DND-41 (cell line): ENCODE measurements at regions not wholly inside any gene's neighbourhood (a gene's known extent, or its start where the extent isn't known, plus 50 kb on each side); places are given as distances from the start of the nearest gene placed in this dataset.

ENCODE experiments used
- ATAC-seq: fragments of 200-7000 bp; cut with Tn5 transposase; 3 replicates; pipeline ENCODE4 v1.9.1; 2021; ENCODE audit warnings: low read depth; ENCODE audit not compliant: insufficient read depth
- DNase-seq: peaks from one replicate; pipeline ENCODE4 v3.0.0-alpha.2; 2020
- H2AFZ ChIP-seq: 2 replicates; pipeline ENCODE4 v1.6.0; 2012; ENCODE audit warnings: low read depth, low read length
- H3K27ac ChIP-seq: 2 replicates; pipeline ENCODE4 v1.5.1; 2012; ENCODE audit warnings: low read length, inconsistent platforms
- H3K27me3 ChIP-seq: fragments of 200-600 bp; sonication (generic); 2 replicates; pipeline ENCODE4 v1.6.0; 2012; ENCODE audit warnings: low read length, mild to moderate bottlenecking, inconsistent platforms; ENCODE audit not compliant: insufficient read depth, poor library complexity
- H3K36me3 ChIP-seq: 2 replicates; pipeline ENCODE4 v1.5.1; 2012; ENCODE audit warnings: low read length, inconsistent platforms; ENCODE audit not compliant: insufficient read depth
- H3K4me1 ChIP-seq: 2 replicates; pipeline ENCODE4 v1.5.1; 2012; ENCODE audit warnings: mild to moderate bottlenecking, low read length; ENCODE audit not compliant: insufficient read depth
- H3K4me2 ChIP-seq: 2 replicates; pipeline ENCODE4 v1.6.0; 2012; ENCODE audit warnings: mild to moderate bottlenecking, moderate library complexity, low read length, inconsistent platforms; ENCODE audit not compliant: insufficient read depth
- H3K4me3 ChIP-seq, 2 experiments: fragments of 200-600 bp in 1 of 2; shearing (Covaris generic) in 1 of 2; 2 replicates each; pipeline ENCODE4 v1.5.1; 2012 to 2016; ENCODE audit warnings: inconsistent platforms in 2 of 2, low read length in 2 of 2, mild to moderate bottlenecking in 2 of 2, low read depth in 1 of 2, moderate library complexity in 1 of 2
- H3K79me2 ChIP-seq: 2 replicates; pipeline ENCODE4 v1.6.0; 2012; ENCODE audit warnings: low read length, inconsistent platforms; ENCODE audit not compliant: insufficient read depth
- H3K9ac ChIP-seq: 2 replicates; pipeline ENCODE4 v1.6.0; 2012; ENCODE audit warnings: low read depth, mild to moderate bottlenecking, inconsistent platforms, low read length, moderate library complexity
- H3K9me3 ChIP-seq: 2 replicates; pipeline ENCODE4 v1.5.1; 2012; ENCODE audit warnings: low read length, moderate library complexity, mild to moderate bottlenecking, inconsistent platforms; ENCODE audit not compliant: insufficient read depth, severe bottlenecking
- H4K20me1 ChIP-seq: 2 replicates; pipeline ENCODE4 v1.6.0; 2012; ENCODE audit warnings: low read length; ENCODE audit not compliant: insufficient read depth
- EZH2 ChIP-seq: IDR thresholded peaks from 3 replicates; pipeline ENCODE4 v1.6.1; 2012; ENCODE audit warnings: borderline replicate concordance, low read depth, mild to moderate bottlenecking, moderate library complexity, low read length, inconsistent platforms; ENCODE audit not compliant: severe bottlenecking
- TF ChIP-seq, protein P1 (sequence below): IDR thresholded peaks from 2 replicates; pipeline ENCODE4 v1.5.1; 2012; ENCODE audit warnings: borderline replicate concordance, low read length, moderate library complexity, mild to moderate bottlenecking; ENCODE audit not compliant: poor library complexity, severe bottlenecking; ENCODE audit errors: extremely low read depth

DNA sequence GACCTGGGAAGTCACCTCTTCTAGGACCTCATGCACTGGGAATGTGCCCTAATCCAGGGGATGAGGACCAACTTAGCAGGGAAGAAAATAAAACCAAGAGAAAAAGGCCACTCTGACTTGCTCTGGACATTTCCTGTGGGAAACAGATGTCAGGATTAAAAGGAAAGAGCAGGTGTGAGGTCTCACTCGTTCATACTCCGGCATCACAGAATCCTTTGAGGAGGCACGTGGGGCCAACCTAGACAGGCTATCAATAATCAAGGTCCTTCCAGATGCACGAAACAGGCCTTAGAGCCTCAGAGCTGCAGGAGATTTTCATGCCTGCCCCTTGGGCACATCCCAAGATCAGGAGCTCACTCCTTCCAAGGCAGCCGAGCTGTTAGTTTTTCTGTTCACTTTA is 321.5 kb upstream of the CCL2 start:
- no peak overlapping the region for H3K9ac ChIP-seq
- no peaks in the 10 kb centered on the region for H3K9me3 ChIP-seq
- no peak overlapping the region for H2AFZ ChIP-seq
- no peak overlapping the region for H3K4me2 ChIP-seq
- H3K36me3 ChIP-seq: no peaks in the 10 kb centered on the region
- H3K4me1 ChIP-seq: no peaks in the 10 kb centered on the region
- H4K20me1 ChIP-seq: no peaks in the 10 kb centered on the region
- no peak for DNase-seq
- no peak overlapping the region for H3K27ac ChIP-seq
- no peak for TF ChIP-seq EZH2
- TF ChIP-seq, protein P1, sequence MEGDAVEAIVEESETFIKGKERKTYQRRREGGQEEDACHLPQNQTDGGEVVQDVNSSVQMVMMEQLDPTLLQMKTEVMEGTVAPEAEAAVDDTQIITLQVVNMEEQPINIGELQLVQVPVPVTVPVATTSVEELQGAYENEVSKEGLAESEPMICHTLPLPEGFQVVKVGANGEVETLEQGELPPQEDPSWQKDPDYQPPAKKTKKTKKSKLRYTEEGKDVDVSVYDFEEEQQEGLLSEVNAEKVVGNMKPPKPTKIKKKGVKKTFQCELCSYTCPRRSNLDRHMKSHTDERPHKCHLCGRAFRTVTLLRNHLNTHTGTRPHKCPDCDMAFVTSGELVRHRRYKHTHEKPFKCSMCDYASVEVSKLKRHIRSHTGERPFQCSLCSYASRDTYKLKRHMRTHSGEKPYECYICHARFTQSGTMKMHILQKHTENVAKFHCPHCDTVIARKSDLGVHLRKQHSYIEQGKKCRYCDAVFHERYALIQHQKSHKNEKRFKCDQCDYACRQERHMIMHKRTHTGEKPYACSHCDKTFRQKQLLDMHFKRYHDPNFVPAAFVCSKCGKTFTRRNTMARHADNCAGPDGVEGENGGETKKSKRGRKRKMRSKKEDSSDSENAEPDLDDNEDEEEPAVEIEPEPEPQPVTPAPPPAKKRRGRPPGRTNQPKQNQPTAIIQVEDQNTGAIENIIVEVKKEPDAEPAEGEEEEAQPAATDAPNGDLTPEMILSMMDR: no peak
- no peak for ATAC-seq
- H3K4me3 ChIP-seq: no peak overlapping the region
- no peaks in the 10 kb centered on the region for H3K79me2 ChIP-seq
- H3K27me3 ChIP-seq: peaks cover 5% of the 10 kb centered on the region

DNA sequence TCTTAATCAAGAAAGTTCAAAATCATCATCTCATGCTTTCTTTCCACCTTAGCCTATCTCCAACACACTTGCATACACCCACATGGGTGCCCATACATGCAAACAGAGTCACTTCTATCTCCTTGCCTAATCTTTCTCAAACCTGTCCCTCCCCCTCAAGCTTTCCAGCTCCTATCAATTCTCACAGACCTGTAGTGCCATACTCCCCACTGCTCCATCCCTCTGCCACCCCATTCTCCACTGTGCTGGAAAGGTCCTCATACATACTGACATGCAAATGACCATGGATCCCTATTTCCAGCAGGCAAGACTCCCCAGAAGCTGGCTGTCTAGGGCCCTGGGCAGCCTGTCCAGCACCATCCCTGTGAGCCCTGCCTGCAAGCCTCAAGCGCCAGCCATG is 320.4 kb upstream of the CCL2 start:
- Histone ChIP-seq H3K4me2 (no peak overlapping the region), H3K9ac (no peak overlapping the region), H3K27ac (no peak overlapping the region), H3K9me3 (no peaks in the 10 kb centered on the region), H3K79me2 (no peaks in the 10 kb centered on the region), H3K27me3 (peaks cover 8% of the 10 kb centered on the region), H2AFZ (no peak overlapping the region), H3K36me3 (no peaks in the 10 kb centered on the region), H3K4me3 (no peak overlapping the region), H4K20me1 (no peaks in the 10 kb centered on the region), H3K4me1 (no peaks in the 10 kb centered on the region)
- TF ChIP-seq EZH2: no peak
- TF ChIP-seq, protein P1: no peak
- DNase-seq (no peak), ATAC-seq (no peak)

DNA sequence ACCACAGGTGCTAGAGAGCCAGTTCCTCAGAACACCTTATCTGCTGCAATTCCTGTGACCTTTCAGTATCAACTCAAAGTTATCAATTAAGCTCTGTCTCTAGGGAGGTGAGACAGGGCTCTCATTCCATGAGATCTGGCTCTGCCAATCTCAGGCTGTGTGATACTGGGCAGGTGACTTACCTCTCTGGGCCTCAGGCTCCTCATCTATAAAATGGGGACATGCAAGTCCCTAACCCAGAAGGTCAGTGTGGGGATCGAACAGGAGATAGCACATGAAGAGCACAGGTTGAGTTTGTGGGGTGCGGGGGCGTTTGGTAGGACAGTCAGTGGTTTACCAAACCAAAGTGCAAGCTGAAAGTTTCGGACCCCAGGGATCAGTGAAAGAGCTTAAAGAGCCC is 319.3 kb upstream of the CCL2 start:
- Histone ChIP-seq H3K4me3 (no peak overlapping the region), H3K27me3 (peaks cover 8% of the 10 kb centered on the region), H3K27ac (no peak overlapping the region), H3K79me2 (no peaks in the 10 kb centered on the region), H3K4me1 (no peaks in the 10 kb centered on the region), H3K9me3 (no peaks in the 10 kb centered on the region), H3K9ac (no peak overlapping the region), H2AFZ (no peak overlapping the region), H4K20me1 (no peaks in the 10 kb centered on the region), H3K36me3 (no peaks in the 10 kb centered on the region), H3K4me2 (no peak overlapping the region)
- TF ChIP-seq EZH2: no peak
- TF ChIP-seq, protein P1: no peak
- no peak for ATAC-seq
- no peak for DNase-seq

DNA sequence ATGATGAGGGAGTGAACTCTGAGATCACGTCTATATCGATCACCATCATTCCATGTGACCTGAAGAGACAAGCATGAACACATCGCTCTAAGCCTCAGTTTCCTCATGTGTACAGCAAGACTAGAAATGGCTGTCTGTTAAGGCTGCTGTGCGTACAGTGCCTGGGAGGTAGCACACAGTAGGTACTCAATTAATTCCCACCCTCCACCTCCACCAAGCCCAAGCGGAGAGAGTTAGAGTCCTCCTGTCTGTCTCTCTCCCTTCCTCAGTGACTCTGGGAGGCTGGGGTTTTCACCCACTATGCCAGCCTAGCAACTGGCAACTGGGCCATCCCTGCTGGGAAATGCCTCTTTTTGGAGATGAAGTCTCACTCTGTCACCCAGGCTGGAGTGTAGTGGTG is 318.3 kb upstream of the CCL2 start:
- ATAC-seq (no peak), DNase-seq (no peak)
- Histone ChIP-seq H3K9ac (no peak overlapping the region), H4K20me1 (no peaks in the 10 kb centered on the region), H3K36me3 (no peaks in the 10 kb centered on the region), H3K4me2 (no peak overlapping the region), H3K9me3 (no peaks in the 10 kb centered on the region), H3K27me3 (peaks cover 8% of the 10 kb centered on the region), H2AFZ (no peak overlapping the region), H3K79me2 (no peaks in the 10 kb centered on the region), H3K27ac (no peak overlapping the region), H3K4me1 (no peaks in the 10 kb centered on the region), H3K4me3 (no peak overlapping the region)
- TF ChIP-seq, protein P1: no peak
- TF ChIP-seq EZH2: no peak
